GM21825 (cell line): ENCODE measurements at regions not wholly inside any gene's neighbourhood (a gene's known extent, or its start where the extent isn't known, plus 50 kb on each side); places are given as distances from the start of the nearest gene placed in this dataset.

ENCODE experiments used
- ATAC-seq: cut with Tn5 transposase; IDR thresholded peaks from one replicate; pipeline ENCODE4 v1.9.1; 2021; ENCODE audit warnings: mild to moderate bottlenecking, moderate library complexity; ENCODE audit not compliant: unreplicated experiment

- no peak for ATAC-seq
These were observed 208.9 kb upstream of the WSCD1 start for GRCh38 chr17:5861246-5861645.

DNA sequence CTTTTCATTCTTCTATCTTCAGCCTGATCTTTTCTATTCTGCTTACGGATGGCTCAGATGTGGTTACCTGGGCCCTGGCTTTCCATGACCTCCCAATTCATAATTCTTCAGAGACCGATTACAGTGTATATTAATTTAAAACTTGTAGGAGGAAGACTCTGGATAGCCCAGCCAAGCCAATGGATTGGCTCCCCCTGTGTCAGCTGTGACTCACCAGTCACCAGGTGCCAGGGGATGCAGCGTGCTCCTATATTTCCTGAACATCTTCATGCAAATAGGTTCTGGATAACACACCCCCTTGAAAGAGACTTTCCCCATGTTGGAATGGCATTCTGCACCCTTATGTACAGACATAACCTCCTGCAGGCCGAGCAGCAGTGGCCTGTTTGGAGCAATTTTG, 208.3 kb upstream of the WSCD1 start:
- no peak for ATAC-seq

DNA sequence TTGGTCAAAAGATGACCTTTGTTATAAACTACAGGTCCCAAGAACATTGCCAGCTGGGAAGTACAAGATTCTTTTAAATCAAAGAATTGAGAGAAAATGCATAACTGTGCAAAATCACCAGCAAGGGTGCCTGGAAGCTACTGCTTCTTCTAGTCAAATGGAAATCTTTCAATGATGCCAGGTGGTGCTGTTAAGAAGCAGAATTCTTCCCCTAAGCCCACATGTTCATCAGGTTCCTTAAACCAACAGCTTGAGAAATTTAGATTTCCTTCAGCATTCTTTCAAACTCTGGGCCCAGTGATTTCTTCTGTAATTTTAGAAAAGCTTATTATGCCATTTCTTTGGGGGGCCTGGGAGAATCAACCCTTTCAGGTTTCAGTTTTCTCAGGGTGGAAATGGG, 207.8 kb upstream of the WSCD1 start:
- ATAC-seq: no peak

- ATAC-seq: no peak
These were observed 205.2 kb upstream of the WSCD1 start for GRCh38 chr17:5864741-5865657.

- no peak for ATAC-seq
These were observed 203.2 kb upstream of the WSCD1 start for GRCh38 chr17:5866978-5867377.

DNA sequence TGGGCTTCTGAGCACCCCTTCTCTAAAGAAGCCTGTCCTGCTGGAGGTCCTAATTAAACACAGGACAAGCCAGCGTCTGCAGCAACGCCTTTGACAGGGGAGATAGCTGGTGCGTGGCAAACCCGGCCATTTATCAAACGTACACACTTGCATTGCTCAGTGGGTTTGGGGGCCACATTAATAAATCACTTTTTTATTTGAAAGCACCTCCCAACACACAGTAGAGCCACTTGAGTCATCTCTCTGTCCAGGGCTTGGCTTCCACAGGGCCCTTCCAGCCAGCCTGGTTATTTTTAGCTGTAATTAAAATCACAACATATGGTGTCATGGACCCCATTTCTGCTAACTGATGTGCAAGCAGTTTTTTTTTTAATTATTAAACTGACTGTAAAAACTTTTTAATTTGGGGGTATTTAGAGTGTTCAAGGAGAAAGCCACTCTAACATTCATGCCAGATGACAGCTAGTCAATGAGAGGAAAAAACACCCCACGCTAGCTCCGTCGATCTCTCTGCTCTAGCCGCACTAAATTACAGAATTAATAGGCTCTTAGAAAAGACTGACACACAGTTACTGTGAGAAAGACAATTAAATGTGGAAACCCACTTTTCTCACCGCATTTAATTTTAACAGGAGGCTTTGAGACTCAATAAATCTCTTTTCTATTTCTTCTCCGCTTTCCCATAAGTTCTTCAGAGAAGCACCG, 201.0 kb upstream of the WSCD1 start:
- no peak for ATAC-seq

- no peak for ATAC-seq
These were observed 199.8 kb upstream of the WSCD1 start for GRCh38 chr17:5870231-5870953.

DNA sequence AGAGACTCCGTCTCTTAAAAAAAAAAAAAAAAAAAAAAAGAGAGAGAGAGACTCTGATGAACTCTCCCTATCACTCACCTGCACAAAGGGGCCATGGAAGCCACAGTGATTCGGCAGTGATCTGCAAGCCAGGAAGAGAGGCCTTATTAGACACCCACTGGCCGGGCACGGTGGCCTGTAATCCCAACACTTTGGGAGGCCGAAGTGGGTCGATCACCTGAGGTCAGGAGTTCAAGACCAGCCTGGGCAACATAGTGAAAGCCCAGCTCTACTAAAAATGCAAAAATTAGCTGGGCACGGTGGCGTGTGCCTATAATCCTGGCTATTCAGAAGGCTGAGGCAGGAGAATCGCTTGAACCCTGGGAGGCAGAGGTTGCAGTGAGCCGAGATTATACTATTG, 198.5 kb upstream of the WSCD1 start:
- no peak for ATAC-seq

DNA sequence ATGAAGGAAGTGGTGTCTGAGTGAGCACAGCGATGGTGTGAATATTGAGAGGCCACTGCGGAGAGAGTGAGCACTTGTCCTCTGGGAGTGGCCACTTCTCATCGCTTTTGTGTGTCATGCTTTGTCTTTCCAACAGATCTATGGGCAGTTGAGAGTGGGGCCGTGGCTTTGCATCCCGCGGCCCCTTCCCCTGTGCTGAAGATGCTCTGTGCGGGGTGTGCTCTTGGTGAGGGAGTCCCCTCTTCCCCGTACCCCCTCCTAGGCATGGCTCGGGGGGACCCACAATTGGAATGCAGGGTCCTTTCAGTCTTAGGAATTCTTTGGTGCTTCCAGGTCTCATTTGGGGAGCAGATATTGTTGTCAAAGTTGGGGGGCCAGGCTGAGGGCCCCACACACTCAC, 197.3 kb upstream of the WSCD1 start:
- no peak for ATAC-seq

GRCh38 chr17:5873781-5874180, 196.4 kb upstream of the WSCD1 start:
- no peak for ATAC-seq

GRCh38 chr17:5874486-5874885, 195.7 kb upstream of the WSCD1 start:
- ATAC-seq: no peak

GRCh38 chr17:5877366-5877765, 192.8 kb upstream of the WSCD1 start:
- ATAC-seq: no peak

DNA sequence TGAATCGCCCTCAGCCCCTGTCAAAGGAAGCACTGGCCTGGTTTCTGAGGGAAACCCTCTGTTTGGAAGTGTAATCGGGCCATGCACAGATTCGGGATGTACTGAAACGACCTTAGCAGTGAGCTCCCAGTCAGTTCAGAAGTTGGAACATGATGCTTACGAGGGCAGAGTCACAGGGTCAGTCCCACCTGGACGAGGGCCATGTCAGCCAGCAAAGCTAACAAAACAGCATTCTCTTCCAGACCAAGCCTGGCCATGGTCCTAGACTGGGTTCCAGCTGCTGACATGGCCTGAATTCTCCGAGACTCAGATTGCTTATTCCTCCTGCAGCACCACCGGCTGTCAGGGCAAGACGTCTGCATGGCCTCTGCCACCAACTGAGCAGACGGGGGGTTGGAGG, 192.2 kb upstream of the WSCD1 start:
- no peak for ATAC-seq

DNA sequence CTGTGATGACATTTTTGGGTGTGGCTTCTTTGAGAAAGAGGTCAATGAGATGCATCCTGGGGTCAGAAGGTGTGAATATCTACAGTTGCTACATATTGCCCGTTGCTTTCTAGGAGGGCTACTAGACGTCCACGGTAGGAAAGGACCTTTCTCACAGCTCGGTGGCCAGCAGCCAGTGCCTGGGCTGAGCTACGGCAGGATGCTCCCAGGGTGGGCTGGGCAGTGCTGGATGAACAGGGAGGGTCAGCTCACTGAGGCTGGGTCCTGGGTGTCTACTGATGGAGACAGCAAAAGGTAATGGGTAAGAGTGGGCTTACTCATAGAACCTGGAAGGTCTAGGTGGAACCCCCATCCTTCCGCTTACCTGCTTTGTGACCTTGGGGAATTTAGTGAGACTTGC, 188.3 kb upstream of the WSCD1 start:
- no peak for ATAC-seq

DNA sequence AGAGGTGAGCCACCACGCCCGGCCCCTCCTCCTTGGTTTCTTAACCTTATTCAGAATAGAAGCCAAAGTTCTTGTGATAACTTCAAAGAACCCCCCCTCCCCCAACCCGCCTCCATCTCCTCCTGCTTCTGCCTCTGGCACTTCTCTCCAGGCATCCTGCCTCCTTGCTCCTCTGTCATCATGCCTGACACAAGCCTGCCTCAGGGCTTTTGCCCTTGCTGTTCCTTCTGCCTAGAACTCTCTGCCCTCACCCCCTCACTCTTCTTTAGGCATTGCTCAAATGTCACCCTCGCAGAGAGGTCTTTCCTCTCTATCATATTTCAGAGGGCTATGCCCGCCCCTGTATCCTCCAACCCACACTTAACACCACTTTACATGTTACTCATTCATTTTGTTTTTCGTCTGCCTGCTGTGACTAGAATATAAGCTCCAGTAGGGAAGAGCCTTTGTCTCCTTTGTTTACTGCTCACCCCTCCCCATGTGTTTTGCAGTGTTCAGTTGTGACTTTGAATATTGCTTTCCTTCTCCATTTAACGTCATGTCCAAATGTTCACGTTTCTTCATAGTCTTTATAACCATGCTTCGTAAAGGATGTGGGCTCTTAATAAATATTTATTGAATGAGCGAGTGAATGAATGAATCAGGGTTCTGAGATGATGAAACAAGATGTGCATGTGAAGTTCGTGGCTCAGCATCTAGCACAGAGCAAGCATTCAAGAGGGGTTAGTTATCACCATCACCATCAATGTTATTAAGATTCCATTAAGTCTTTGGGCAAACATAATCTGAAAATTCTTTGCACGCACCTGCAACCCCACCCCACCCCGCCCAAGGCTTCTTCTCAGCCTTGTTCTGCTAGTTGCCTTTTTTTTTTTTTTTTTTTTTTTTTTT, 186.2 kb upstream of the WSCD1 start:
- ATAC-seq: no peak

GRCh38 chr17:5885336-5885735, 184.8 kb upstream of the WSCD1 start:
- no peak for ATAC-seq

DNA sequence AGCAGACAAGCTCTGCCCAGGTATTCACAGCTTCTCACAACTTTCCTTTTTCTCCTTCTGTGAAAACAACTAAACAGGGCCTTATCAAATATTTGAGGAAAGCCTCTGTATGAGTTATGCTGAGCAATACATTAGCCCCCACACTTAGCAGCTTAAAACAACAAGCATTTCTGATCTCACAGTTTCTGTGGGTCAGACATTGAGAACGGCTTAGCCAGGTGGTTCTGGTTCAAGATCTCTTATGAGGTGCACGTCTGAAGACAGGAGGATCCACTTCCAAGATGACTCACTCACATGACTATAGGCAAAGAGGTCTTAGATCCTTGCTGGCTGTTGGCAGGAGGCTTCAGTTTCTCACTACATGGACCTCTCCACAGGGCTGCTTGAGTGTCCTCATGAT, 181.4 kb upstream of the WSCD1 start:
- ATAC-seq: no peak

- ATAC-seq: no peak
These were observed 177.1 kb upstream of the WSCD1 start for GRCh38 chr17:5892921-5893675.

DNA sequence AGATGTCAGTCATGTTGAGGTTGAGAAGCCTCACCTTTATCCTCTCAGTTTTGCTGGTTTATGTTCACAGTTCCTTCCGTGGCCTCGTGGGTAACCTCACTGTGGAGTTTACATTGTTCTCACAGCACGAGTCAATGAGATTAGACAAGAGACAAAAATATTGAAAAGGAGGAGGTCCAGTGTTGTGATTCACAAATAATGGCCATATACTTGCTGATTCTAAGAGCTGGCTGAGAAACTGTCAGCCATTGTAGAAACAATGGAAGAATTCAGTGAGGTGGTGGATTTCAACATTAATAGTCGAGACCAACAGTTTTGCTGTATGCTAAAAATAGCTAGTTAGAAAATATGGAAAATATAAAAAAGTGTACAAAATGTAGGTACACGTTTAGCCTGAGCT, 176.4 kb upstream of the WSCD1 start:
- no peak for ATAC-seq

- no peak for ATAC-seq
These were observed 174.9 kb upstream of the WSCD1 start for GRCh38 chr17:5895276-5895675.
